GM23338 (cell line): ENCODE measurements at regions not wholly inside any gene's neighbourhood (a gene's known extent, or its start where the extent isn't known, plus 50 kb on each side); places are given as distances from the start of the nearest gene placed in this dataset.

Experiments used
- ATAC-seq: fragments of 200-7000 bp; cut with Tn5 transposase; 3 replicates; pipeline ENCODE4 v1.9.1; 2020
- DNase-seq: peaks from one replicate; pipeline ENCODE4 v3.0.0-alpha.2; 2015; ENCODE audit warnings: low spot score
- H2AFZ ChIP-seq: fragments of 200-600 bp; sonication (generic); 2 replicates; pipeline ENCODE4 v1.8.0; 2016; ENCODE audit warnings: antibody characterized with exemption, mild to moderate bottlenecking, moderate library complexity
- H3F3A ChIP-seq: fragments of 200-600 bp; sonication (generic); replicated peaks from 2 replicates; pipeline ENCODE4 v1.8.0; 2017; ENCODE audit warnings: antibody characterized with exemption, mixed run types, low read depth
- H3K27ac ChIP-seq: fragments of 200-600 bp; sonication (generic); 2 replicates; pipeline ENCODE4 v1.6.1; 2016; ENCODE audit warnings: low read depth
- H3K27me3 ChIP-seq: fragments of 200-600 bp; sonication (generic); 2 replicates; pipeline ENCODE4 v1.8.0; 2016; ENCODE audit warnings: mild to moderate bottlenecking, mixed run types, moderate library complexity; ENCODE audit not compliant: insufficient read depth
- H3K36me3 ChIP-seq: fragments of 200-600 bp; sonication (generic); 2 replicates; pipeline ENCODE4 v1.8.0; 2016; ENCODE audit warnings: mild to moderate bottlenecking; ENCODE audit not compliant: insufficient read depth
- H3K4me1 ChIP-seq: fragments of 200-600 bp; sonication (generic); 2 replicates; pipeline ENCODE4 v1.8.0; 2016; ENCODE audit warnings: mild to moderate bottlenecking, moderate library complexity; ENCODE audit not compliant: insufficient read depth
- H3K4me2 ChIP-seq: fragments of 200-600 bp; sonication (generic); 2 replicates; pipeline ENCODE4 v1.7.1; 2017; ENCODE audit warnings: mixed run types
- H3K4me3 ChIP-seq: fragments of 200-600 bp; sonication (generic); 2 replicates; pipeline ENCODE4 v1.6.1; 2016; ENCODE audit warnings: mixed run types
- H3K79me2 ChIP-seq: fragments of 200-600 bp; sonication (generic); replicated peaks from 2 replicates; pipeline ENCODE4 v1.8.0; 2017; ENCODE audit warnings: mild to moderate bottlenecking; ENCODE audit not compliant: insufficient read depth
- H3K9me2 ChIP-seq: fragments of 200-600 bp; sonication (generic); 2 replicates; pipeline ENCODE4 v1.8.0; 2017; ENCODE audit not compliant: insufficient read depth
- H4K20me1 ChIP-seq: fragments of 200-600 bp; sonication (generic); replicated peaks from 2 replicates; pipeline ENCODE4 v1.8.0; 2017; ENCODE audit warnings: mild to moderate bottlenecking; ENCODE audit not compliant: insufficient read depth
- H3K27ac Mint-ChIP-seq: 2 replicates; pipeline ENCODE4 v1.8.0; 2020; ENCODE audit warnings: inconsistent platforms, mild to moderate bottlenecking, moderate library complexity, mixed read lengths
- H3K27me3 Mint-ChIP-seq: 3 replicates; pipeline ENCODE4 v1.8.0; 2022; ENCODE audit warnings: low read depth, mild to moderate bottlenecking, moderate library complexity, mixed read lengths, inconsistent platforms; ENCODE audit not compliant: insufficient read depth, poor library complexity
- H3K36me3 Mint-ChIP-seq: 3 replicates; pipeline ENCODE4 v1.8.0; 2021; ENCODE audit warnings: low read depth, mild to moderate bottlenecking, inconsistent platforms, moderate library complexity, mixed read lengths
- H3K4me1 Mint-ChIP-seq: 3 replicates; pipeline ENCODE4 v1.8.0; 2020; ENCODE audit warnings: mild to moderate bottlenecking, inconsistent platforms, mixed read lengths
- H3K4me3 Mint-ChIP-seq: 3 replicates; pipeline ENCODE4 v1.8.0; 2021; ENCODE audit warnings: moderate library complexity, mild to moderate bottlenecking, inconsistent platforms, mixed read lengths
- H3K9me3 Mint-ChIP-seq: 3 replicates; pipeline ENCODE4 v1.8.0; 2020; ENCODE audit warnings: moderate library complexity, mild to moderate bottlenecking, inconsistent platforms, mixed read lengths
- CREB1 ChIP-seq: fragments of 250-450 bp; sonication (Bioruptor Pico); IDR thresholded peaks from 2 replicates; pipeline ENCODE4 v1.5.0; 2020; ENCODE audit warnings: low read depth, mild to moderate bottlenecking, moderate library complexity
- CTCF ChIP-seq, 2 experiments: fragments of 200-600 bp in 1 of 2; sonication (generic) in 1 of 2; conservative IDR thresholded peaks; 2 replicates each; pipeline versions ENCODE4 v1.5.1 to v1.6.1; 2016 to 2017; ENCODE audit warnings: antibody characterized with exemption in 2 of 2, low read depth in 2 of 2, mild to moderate bottlenecking in 2 of 2, moderate library complexity in 1 of 2
- ETS1 ChIP-seq: IDR thresholded peaks from 2 replicates; pipeline ENCODE4 v1.6.1; 2016; ENCODE audit warnings: antibody characterized with exemption
- EZH2 ChIP-seq: fragments of 200-600 bp; sonication (generic); IDR thresholded peaks from one replicate; pipeline ENCODE4 v1.8.0; 2017; ENCODE audit warnings: antibody characterized with exemption, mild to moderate bottlenecking, low read depth; ENCODE audit not compliant: unreplicated experiment
- EZH2phosphoT487 ChIP-seq: fragments of 200-600 bp; sonication (generic); IDR thresholded peaks from one replicate; pipeline ENCODE4 v1.8.1; 2018; ENCODE audit warnings: antibody characterized with exemption; ENCODE audit not compliant: unreplicated experiment
- POLR2AphosphoS5 ChIP-seq: IDR thresholded peaks from 2 replicates; pipeline ENCODE4 v1.6.1; 2016; ENCODE audit warnings: antibody characterized with exemption, low read depth
- REST ChIP-seq: IDR thresholded peaks from one replicate; pipeline ENCODE4 v1.6.1; 2018; ENCODE audit warnings: antibody characterized with exemption; ENCODE audit not compliant: unreplicated experiment
- STAT1 ChIP-seq: IDR thresholded peaks from one replicate; pipeline ENCODE4 v1.6.1; 2016; ENCODE audit warnings: antibody characterized with exemption; ENCODE audit not compliant: unreplicated experiment
- ZNF114 ChIP-seq: fragments of 250-450 bp; sonication (Bioruptor Pico); IDR thresholded peaks from 2 replicates; pipeline ENCODE4 v1.5.0; 2020; ENCODE audit warnings: mild to moderate bottlenecking, moderate library complexity
- ZNF331 ChIP-seq: fragments of 250-450 bp; sonication (Bioruptor Pico); IDR thresholded peaks from 2 replicates; pipeline ENCODE4 v1.5.0; 2020; ENCODE audit warnings: low read depth, mild to moderate bottlenecking, moderate library complexity
- ZNF462 ChIP-seq: fragments of 250-450 bp; sonication (Bioruptor Pico); IDR thresholded peaks from 2 replicates; pipeline ENCODE4 v1.5.0; 2020; ENCODE audit warnings: mild to moderate bottlenecking, moderate library complexity

GRCh38 chr5:38752622-38753021, 93.2 kb upstream of the OSMR start:
- ATAC-seq: no peak
- Histone ChIP-seq H3K36me3 (no peaks in the 10 kb centered on the region), H3K79me2 (no peaks in the 10 kb centered on the region), H3K27me3 (no peaks in the 10 kb centered on the region), H3K4me2 (no peak overlapping the region), H3K9me2 (no peaks in the 10 kb centered on the region), H3F3A (no peaks in the 10 kb centered on the region), H3K27ac (no peak overlapping the region), H3K4me3 (no peak overlapping the region), H3K4me1 (no peaks in the 10 kb centered on the region), H4K20me1 (no peaks in the 10 kb centered on the region), H2AFZ (no peak overlapping the region)
- Mint-ChIP-seq H3K9me3 (no peaks in the 10 kb centered on the region), H3K27ac (no peak overlapping the region), H3K27me3 (no peaks in the 10 kb centered on the region), H3K4me1 (no peaks in the 10 kb centered on the region; the same call in 2 of the 3 replicates), H3K4me3 (no peak overlapping the region), H3K36me3 (no peaks in the 10 kb centered on the region)
- DNase-seq: no peak
- no peak for TF ChIP-seq EZH2
- no peak for TF ChIP-seq POLR2AphosphoS5
- no peak for TF ChIP-seq STAT1
- TF ChIP-seq REST: no peak
- TF ChIP-seq CREB1: no peak
- no peak for TF ChIP-seq CTCF (conservative IDR thresholded peaks at IDR 0.05; ENCODE audit: low read depth in 2 of 2)
- TF ChIP-seq EZH2phosphoT487: no peak
- TF ChIP-seq ZNF114 (CRISPR knock-in tag): no peak
- no peak for TF ChIP-seq ZNF462
- TF ChIP-seq ZNF331: no peak
- TF ChIP-seq ETS1: no peak
